SK-N-SH (cell line): ENCODE measurements at regions not wholly inside any gene's neighbourhood (a gene's known extent, or its start where the extent isn't known, plus 50 kb on each side); places are given as distances from the start of the nearest gene placed in this dataset.

Source experiments
- CTCF ChIA-PET: fragments of 300-600, 350-600 bp; formaldehyde crosslinking; extraction: SDS; loops from one replicate; lab custom pipeline; 2021; lab: Yijun Ruan, JAX
- POLR2A ChIA-PET: fragments of 350-600 bp; sonication (Branson Sonifier 250); formaldehyde crosslinking; extraction: SDS; loops from one replicate; lab custom pipeline; 2020; ENCODE audit warnings: antibody characterized with exemption, inconsistent platforms; lab: Yijun Ruan, JAX
- DNase-seq: peaks from one replicate; pipeline ENCODE4 v3.0.0; 2012
- H2AFZ ChIP-seq: fragments of 200-600 bp; sonication (generic); 2 replicates; pipeline ENCODE4 v1.8.1; 2016; ENCODE audit warnings: antibody characterized with exemption, mild to moderate bottlenecking, low read depth
- H3F3A ChIP-seq: fragments of 200-600 bp; sonication (generic); replicated peaks from 2 replicates; pipeline ENCODE3; 2016; ENCODE audit warnings: antibody characterized with exemption, mild to moderate bottlenecking; ENCODE audit not compliant: insufficient read depth
- H3K27ac ChIP-seq, 2 experiments: fragments of 200-500 bp in 1 of 2; fragments of 200-600 bp in 1 of 2; sonication (Bioruptor generic) in 1 of 2; sonication (generic), shearing (Covaris generic) in 1 of 2; 2 replicates each; pipeline versions ENCODE4 v1.5.1 to v1.6.1; 2014 to 2016; ENCODE audit warnings: low read depth in 2 of 2, inconsistent platforms in 1 of 2, low read length in 1 of 2, mild to moderate bottlenecking in 1 of 2, mixed read lengths in 1 of 2
- H3K27me3 ChIP-seq: fragments of 200-600 bp; sonication (generic), shearing (Covaris generic); 2 replicates; pipeline ENCODE4 v1.6.1; 2016; ENCODE audit warnings: mixed run types; ENCODE audit not compliant: insufficient read depth
- H3K36me3 ChIP-seq, 2 experiments: fragments of 200-500 bp in 1 of 2; fragments of 200-600 bp in 1 of 2; sonication (Bioruptor generic) in 1 of 2; sonication (generic) in 1 of 2; replicated peaks in 1 of 2; 2 replicates each; pipeline versions ENCODE3 to v1.5.1; 2014 to 2016; ENCODE audit warnings: low read length in 1 of 2, mild to moderate bottlenecking in 1 of 2; ENCODE audit not compliant: insufficient read depth in 2 of 2, control insufficient read depth in 1 of 2
- H3K4me1 ChIP-seq, 2 experiments: fragments of 200-500 bp in 1 of 2; fragments of 200-600 bp in 1 of 2; sonication (Bioruptor generic) in 1 of 2; sonication (generic), shearing (Covaris generic) in 1 of 2; 2 replicates each; pipeline versions ENCODE4 v1.5.1 to v1.6.1; 2014 to 2016; ENCODE audit warnings: low read depth in 1 of 2, low read length in 1 of 2, mixed run types in 1 of 2; ENCODE audit not compliant: insufficient read depth in 2 of 2, control insufficient read depth in 1 of 2
- H3K4me2 ChIP-seq: fragments of 200-600 bp; sonication (generic), shearing (Covaris generic); 2 replicates; pipeline ENCODE4 v1.6.1; 2017; ENCODE audit warnings: mixed run types
- H3K4me3 ChIP-seq, 2 experiments: fragments of 200-500 bp in 1 of 2; fragments of 200-600 bp in 1 of 2; sonication (Bioruptor generic) in 1 of 2; sonication (generic), shearing (Covaris generic) in 1 of 2; 2 replicates each; pipeline versions ENCODE4 v1.5.1 to v1.8.1; 2014 to 2016; ENCODE audit warnings: low read depth in 2 of 2, inconsistent platforms in 1 of 2, low read length in 1 of 2, mild to moderate bottlenecking in 1 of 2, mixed read lengths in 1 of 2, moderate library complexity in 1 of 2
- H3K79me2 ChIP-seq: fragments of 200-600 bp; sonication (generic); 2 replicates; pipeline ENCODE4 v1.8.1; 2017; ENCODE audit warnings: mild to moderate bottlenecking; ENCODE audit not compliant: insufficient read depth
- H3K9ac ChIP-seq: fragments of 200-600 bp; sonication (generic); 2 replicates; pipeline ENCODE4 v1.6.1; 2017; ENCODE audit warnings: mixed run types
- H3K9me2 ChIP-seq: fragments of 200-600 bp; sonication (generic); 2 replicates; pipeline ENCODE4 v1.6.1; 2017; ENCODE audit warnings: mixed run types
- H3K9me3 ChIP-seq: fragments of 200-600 bp; sonication (generic); 2 replicates; pipeline ENCODE4 v1.6.1; 2017; ENCODE audit warnings: mixed run types, mild to moderate bottlenecking, moderate library complexity
- H4K20me1 ChIP-seq: fragments of 200-600 bp; sonication (generic); 2 replicates; pipeline ENCODE4 v1.6.1; 2017; ENCODE audit warnings: mild to moderate bottlenecking, mixed run types; ENCODE audit not compliant: insufficient read depth
- ELF1 ChIP-seq: IDR thresholded peaks from 2 replicates; pipeline ENCODE4 v1.4.0; 2012
- FOSL2 ChIP-seq: IDR thresholded peaks from 2 replicates; pipeline ENCODE4 v1.4.0; 2012; ENCODE audit warnings: low read depth, mild to moderate bottlenecking, moderate library complexity, borderline replicate concordance
- GABPA ChIP-seq: IDR thresholded peaks from 2 replicates; pipeline ENCODE4 v1.4.0; 2012; ENCODE audit warnings: low read depth, mild to moderate bottlenecking
- MXI1 ChIP-seq: IDR thresholded peaks from 2 replicates; pipeline ENCODE4 v1.6.1; 2012; ENCODE audit warnings: mild to moderate bottlenecking, low read depth, low read length, improper control_type of control experiment
- NFIC ChIP-seq: IDR thresholded peaks from 2 replicates; pipeline ENCODE4 v1.4.0; 2012; ENCODE audit warnings: borderline replicate concordance
- POLR2AphosphoS5 ChIP-seq: IDR thresholded peaks from 2 replicates; pipeline ENCODE4 v1.6.1; 2012; ENCODE audit warnings: low read depth, low read length
- RFX5 ChIP-seq: IDR thresholded peaks from 2 replicates; pipeline ENCODE4 v1.6.1; 2012; ENCODE audit warnings: mild to moderate bottlenecking, improper control_type of control experiment, low read length
- TCF12 ChIP-seq: IDR thresholded peaks from 2 replicates; pipeline ENCODE4 v1.4.0; 2012
- TEAD4 ChIP-seq: IDR thresholded peaks from 2 replicates; pipeline ENCODE4 v1.4.0; 2012; ENCODE audit warnings: mild to moderate bottlenecking, borderline replicate concordance; ENCODE audit not compliant: insufficient read depth
- YY1 ChIP-seq: IDR thresholded peaks from 2 replicates; pipeline ENCODE4 v1.4.0; 2012; ENCODE audit warnings: low read depth, mild to moderate bottlenecking
- WGBS: methylation state at CpG from one replicate; pipeline ENCODE4 v1.1.6; 2017; ENCODE audit warnings: low lambda C conversion rate; 5-methylcytosine and 5-hydroxymethylcytosine counted together
- TF ChIP-seq, protein P1 (sequence below): IDR thresholded peaks from 2 replicates; pipeline ENCODE4 v1.4.0; 2012; ENCODE audit warnings: low read depth
- TF ChIP-seq, protein P2 (sequence below): fragments of 200-600 bp; sonication (generic); IDR thresholded peaks from 2 replicates; pipeline ENCODE4 v1.6.1; 2017; ENCODE audit warnings: antibody characterized with exemption, mild to moderate bottlenecking, moderate library complexity
- TF ChIP-seq, protein P3 (sequence below): IDR thresholded peaks from 2 replicates; pipeline ENCODE4 v1.6.1; 2012; ENCODE audit warnings: mild to moderate bottlenecking, low read depth, low read length, moderate library complexity

DNA sequence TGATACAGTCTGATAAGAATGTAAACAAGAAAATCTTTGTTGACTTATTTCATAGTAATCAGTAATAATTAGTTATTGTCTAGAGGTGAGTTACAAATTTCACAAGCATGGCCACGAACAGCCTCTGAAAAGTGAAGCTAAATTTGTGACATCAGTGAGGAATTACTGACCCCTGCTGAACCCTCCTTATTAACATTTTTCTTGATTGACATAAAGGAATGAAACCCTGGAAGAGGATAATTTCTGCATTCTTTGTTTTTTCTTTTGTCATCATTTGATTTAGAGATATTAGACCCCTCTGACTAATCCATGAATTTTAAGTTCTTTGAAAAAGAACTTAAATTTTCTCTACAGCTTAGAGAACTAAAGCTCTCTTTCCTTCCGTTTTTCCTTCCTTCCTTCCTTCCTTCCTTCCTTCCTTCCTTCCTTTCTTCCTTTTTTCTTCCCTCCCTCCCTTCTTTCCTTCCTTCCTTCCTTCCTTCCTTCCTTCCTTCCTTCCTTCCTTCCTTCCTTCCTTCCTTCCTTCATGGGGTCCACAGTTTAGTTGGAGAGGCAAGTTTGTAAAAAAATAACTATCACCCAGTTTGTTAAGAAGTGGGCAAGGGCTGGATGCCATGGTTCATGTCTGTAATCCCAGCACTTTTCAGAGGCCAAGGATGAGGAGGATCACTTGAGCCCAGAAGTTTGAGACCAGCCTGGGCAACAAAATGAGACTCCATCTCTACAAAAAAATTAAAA lies 387.0 kb downstream of the MTX2 start:
- TF ChIP-seq, protein P1, sequence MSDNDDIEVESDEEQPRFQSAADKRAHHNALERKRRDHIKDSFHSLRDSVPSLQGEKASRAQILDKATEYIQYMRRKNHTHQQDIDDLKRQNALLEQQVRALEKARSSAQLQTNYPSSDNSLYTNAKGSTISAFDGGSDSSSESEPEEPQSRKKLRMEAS = no peak
- no peak overlapping the region for H3K9ac ChIP-seq
- H3K27me3 ChIP-seq = no peaks in the 10 kb centered on the region
- H4K20me1 ChIP-seq = no peaks in the 10 kb centered on the region
- H3K9me2 ChIP-seq = no peaks in the 10 kb centered on the region
- H3K27ac ChIP-seq = no peak overlapping the region
- H3F3A ChIP-seq = no peaks in the 10 kb centered on the region
- no peaks in the 10 kb centered on the region for H3K36me3 ChIP-seq
- peaks cover 6 to 31% of the 10 kb centered on the region in 2 experiments; a peak in 3 of 4 replicates for H3K4me1 ChIP-seq
- ChIA-PET POLR2A (interaction anchor here (0.7 kb wide), 1 partner anchor 511 kb away, joined by 3 read pairs; no protein-coding TSS in a partner anchor), CTCF (interaction anchor here (1.0 to 31.9 kb wide), 7 partner anchors 9 to 542 kb away, joined by 4 to 1047 read pairs (median 132); partner anchors contain the start of genes HOXD10, HOXD8 and HOXD9)
- no peak overlapping the region for H3K4me2 ChIP-seq
- no peak overlapping the region for H3K4me3 ChIP-seq
- no peaks in the 10 kb centered on the region for H3K9me3 ChIP-seq
- H3K79me2 ChIP-seq = no peaks in the 10 kb centered on the region
- H2AFZ ChIP-seq = no peak overlapping the region
- no peak for DNase-seq
- WGBS = 80% methylated on average over 2 of the region's 2 CpGs

DNA sequence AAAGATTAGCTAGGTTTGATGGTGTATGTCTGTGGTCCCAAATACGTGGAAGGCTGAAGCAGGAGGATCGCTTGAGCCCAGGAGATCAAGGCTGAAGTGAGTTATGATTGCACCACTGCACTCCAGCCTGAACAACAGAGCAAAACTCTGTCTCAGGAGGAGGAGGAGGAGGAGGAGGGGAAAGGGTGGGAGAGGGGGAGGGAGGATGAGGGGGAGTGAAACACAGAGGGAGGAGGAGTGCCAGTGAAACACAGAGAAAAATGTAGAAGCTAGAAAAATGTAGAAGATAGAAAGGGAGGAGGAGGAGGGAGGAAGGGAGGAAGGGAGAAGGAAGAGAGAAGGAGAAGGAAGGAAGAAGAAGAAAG lies 387.5 kb downstream of the MTX2 start:
- Histone ChIP-seq H3F3A (no peaks in the 10 kb centered on the region), H3K27ac (no peak overlapping the region), H4K20me1 (no peaks in the 10 kb centered on the region), H3K79me2 (no peaks in the 10 kb centered on the region), H3K36me3 (no peaks in the 10 kb centered on the region), H3K9me3 (no peaks in the 10 kb centered on the region), H3K9ac (no peak overlapping the region), H3K9me2 (no peaks in the 10 kb centered on the region), H2AFZ (no peak overlapping the region), H3K4me1 (peaks cover 6 to 28% of the 10 kb centered on the region in 2 experiments; a peak in 3 of 4 replicates), H3K4me2 (no peak overlapping the region), H3K4me3 (no peak overlapping the region), H3K27me3 (no peaks in the 10 kb centered on the region)
- TF ChIP-seq, protein P2, sequence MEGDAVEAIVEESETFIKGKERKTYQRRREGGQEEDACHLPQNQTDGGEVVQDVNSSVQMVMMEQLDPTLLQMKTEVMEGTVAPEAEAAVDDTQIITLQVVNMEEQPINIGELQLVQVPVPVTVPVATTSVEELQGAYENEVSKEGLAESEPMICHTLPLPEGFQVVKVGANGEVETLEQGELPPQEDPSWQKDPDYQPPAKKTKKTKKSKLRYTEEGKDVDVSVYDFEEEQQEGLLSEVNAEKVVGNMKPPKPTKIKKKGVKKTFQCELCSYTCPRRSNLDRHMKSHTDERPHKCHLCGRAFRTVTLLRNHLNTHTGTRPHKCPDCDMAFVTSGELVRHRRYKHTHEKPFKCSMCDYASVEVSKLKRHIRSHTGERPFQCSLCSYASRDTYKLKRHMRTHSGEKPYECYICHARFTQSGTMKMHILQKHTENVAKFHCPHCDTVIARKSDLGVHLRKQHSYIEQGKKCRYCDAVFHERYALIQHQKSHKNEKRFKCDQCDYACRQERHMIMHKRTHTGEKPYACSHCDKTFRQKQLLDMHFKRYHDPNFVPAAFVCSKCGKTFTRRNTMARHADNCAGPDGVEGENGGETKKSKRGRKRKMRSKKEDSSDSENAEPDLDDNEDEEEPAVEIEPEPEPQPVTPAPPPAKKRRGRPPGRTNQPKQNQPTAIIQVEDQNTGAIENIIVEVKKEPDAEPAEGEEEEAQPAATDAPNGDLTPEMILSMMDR = no peak
- TF ChIP-seq ELF1 (no peak), NFIC (no peak), YY1 (no peak), TEAD4 (no peak), TCF12 (no peak), FOSL2 (no peak), GABPA (no peak), POLR2AphosphoS5 (no peak), RFX5 (no peak), MXI1 (no peak)
- TF ChIP-seq, protein P1 = no peak
- TF ChIP-seq, protein P3, sequence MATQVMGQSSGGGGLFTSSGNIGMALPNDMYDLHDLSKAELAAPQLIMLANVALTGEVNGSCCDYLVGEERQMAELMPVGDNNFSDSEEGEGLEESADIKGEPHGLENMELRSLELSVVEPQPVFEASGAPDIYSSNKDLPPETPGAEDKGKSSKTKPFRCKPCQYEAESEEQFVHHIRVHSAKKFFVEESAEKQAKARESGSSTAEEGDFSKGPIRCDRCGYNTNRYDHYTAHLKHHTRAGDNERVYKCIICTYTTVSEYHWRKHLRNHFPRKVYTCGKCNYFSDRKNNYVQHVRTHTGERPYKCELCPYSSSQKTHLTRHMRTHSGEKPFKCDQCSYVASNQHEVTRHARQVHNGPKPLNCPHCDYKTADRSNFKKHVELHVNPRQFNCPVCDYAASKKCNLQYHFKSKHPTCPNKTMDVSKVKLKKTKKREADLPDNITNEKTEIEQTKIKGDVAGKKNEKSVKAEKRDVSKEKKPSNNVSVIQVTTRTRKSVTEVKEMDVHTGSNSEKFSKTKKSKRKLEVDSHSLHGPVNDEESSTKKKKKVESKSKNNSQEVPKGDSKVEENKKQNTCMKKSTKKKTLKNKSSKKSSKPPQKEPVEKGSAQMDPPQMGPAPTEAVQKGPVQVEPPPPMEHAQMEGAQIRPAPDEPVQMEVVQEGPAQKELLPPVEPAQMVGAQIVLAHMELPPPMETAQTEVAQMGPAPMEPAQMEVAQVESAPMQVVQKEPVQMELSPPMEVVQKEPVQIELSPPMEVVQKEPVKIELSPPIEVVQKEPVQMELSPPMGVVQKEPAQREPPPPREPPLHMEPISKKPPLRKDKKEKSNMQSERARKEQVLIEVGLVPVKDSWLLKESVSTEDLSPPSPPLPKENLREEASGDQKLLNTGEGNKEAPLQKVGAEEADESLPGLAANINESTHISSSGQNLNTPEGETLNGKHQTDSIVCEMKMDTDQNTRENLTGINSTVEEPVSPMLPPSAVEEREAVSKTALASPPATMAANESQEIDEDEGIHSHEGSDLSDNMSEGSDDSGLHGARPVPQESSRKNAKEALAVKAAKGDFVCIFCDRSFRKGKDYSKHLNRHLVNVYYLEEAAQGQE = no peak
- POLR2A ChIA-PET = no interaction called here
- CTCF ChIA-PET = interaction anchor here (1.0 to 31.9 kb wide), 4 partner anchors 16 to 543 kb away, joined by 4 to 1047 read pairs (median 141); partner anchors contain the start of genes HOXD10, HOXD8 and HOXD9
- no peak for DNase-seq
- WGBS = 65% methylated on average over 2 of the region's 2 CpGs
